Medulla oblongata (tissue), 1 donor: ENCODE measurements at regions not wholly inside any gene's neighbourhood (a gene's known extent, or its start where the extent isn't known, plus 50 kb on each side); places are given as distances from the start of the nearest gene placed in this dataset.
"Not testable (repeated sequence)": the region's sequence is repeated elsewhere in the genome, so short reads cannot be mapped to it uniquely, and the experiment has no call there.

Experiments
- DNase-seq: peaks from one replicate; pipeline ENCODE4 v3.0.0-alpha.2; 2015; ENCODE audit errors: extremely low spot score

DNA sequence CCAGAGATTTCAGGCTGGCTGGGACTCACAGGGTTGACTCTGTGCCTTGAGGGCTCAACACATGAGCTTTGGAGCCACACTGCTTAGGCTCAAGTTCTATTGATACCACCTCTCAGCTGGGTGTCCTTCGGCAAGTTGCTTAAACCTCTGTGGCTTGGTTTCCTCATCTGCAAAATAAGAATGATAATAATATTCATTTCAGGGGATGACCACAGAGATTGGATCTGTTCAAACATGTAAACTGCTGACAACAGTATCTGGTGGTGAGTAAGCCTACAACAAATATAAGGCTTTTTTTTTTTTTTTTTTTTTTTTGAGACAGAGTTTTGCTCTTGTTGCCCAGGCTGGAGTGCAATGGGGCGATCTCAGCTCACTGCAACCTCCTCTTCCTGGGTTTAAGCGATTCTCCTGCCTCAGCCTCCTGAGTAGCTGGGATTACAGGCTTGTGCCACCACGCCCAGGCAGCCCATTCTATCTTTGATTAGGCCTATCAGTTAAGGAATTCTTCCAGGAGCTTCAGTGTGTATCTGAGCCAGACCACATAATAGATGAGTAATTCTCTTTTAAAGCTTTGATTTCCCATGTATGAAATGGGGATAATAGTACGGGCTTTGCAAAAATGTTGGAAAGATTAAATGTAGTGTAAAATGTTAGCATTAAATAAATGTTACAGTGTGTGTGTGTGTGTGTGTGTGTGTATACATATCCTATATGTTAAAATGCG, 437.6 kb downstream of the PRDM2 start:
- no peak for DNase-seq

DNA sequence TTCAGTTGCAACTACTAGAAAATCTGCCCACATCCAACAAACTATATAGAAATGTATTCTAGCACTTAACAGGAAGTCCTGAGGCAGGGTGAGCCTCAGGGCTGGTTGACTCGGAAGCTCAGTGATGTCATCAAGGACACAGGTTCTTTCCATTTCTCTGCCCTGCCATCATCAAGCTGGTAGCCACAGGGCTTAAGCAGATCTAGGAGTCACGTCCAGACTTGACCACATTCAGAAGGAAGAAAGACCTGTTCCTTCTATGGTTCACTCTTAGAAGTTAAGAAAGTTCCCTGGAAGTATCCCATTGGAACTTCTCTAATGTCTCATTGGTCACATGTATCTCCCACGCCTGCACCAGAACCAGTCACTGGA, 438.1 kb downstream of the PRDM2 start:
- no peak for DNase-seq

DNA sequence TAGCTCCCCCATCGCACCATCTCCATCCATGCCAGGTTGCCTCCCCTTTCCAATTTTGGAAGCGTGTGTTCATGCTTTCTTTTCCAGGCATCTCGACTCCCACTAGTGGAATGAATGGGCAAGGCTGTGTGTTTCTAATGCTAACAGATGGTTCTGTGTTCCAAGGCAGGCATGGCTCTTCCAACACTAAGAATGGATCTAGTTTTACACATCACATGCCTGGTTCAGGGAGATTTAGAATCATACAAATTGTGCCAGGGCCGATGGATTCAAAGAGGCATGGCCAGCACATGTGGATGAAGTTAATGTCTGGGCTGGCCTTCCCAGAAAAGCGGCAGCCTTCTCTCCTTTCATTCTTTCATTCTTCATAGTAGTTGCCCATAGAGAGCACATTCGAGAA, 438.7 kb downstream of the PRDM2 start:
- no peak for DNase-seq

DNA sequence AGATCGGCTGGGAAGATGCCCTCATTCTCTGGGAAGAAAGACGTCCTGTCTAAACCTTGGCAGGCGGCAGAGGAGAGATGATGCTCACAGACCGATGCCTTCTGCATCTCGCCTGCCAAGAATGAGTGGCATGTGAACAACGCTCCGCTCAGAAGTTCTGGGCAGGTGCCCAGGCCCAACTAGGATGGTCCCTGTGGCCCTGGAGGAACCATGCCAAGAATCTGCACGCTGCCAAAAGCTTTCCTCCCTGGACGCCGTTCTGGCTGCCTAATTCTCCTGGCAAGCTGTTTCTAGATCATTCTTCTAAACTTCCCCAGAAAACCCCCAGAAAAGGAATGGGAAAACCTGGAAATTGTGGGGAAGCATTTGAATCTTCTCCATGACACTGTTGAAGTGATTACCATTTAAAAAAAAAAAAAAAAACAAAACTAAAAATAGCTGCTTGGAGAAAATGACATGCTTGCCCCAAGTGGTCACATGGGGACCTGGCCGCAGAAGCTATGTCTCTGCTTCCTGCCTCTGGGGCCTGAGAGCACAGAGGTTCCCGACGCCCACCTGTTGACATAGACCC, 440.9 kb downstream of the PRDM2 start:
- peak; percentile 68 for DNase-seq

DNA sequence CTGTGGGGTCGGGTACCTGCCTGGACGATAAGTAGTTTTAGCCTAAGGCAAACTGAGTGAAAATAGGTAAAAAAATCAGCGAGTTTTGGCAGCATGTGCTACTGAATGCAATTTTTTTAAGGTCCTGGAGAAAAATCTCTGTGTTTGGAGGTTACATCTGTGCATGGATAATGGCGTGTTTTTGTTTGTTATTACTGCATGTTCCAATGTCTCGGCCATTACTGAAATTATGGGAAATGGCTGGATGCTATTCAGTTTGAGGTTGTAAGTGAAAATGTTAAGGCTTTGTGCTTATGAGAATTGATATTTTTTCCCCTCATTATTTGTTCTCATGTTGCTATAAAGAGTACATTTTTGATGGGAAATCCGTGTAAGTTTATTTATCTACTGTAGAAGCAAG, 441.7 kb downstream of the PRDM2 start:
- no peak for DNase-seq

DNA sequence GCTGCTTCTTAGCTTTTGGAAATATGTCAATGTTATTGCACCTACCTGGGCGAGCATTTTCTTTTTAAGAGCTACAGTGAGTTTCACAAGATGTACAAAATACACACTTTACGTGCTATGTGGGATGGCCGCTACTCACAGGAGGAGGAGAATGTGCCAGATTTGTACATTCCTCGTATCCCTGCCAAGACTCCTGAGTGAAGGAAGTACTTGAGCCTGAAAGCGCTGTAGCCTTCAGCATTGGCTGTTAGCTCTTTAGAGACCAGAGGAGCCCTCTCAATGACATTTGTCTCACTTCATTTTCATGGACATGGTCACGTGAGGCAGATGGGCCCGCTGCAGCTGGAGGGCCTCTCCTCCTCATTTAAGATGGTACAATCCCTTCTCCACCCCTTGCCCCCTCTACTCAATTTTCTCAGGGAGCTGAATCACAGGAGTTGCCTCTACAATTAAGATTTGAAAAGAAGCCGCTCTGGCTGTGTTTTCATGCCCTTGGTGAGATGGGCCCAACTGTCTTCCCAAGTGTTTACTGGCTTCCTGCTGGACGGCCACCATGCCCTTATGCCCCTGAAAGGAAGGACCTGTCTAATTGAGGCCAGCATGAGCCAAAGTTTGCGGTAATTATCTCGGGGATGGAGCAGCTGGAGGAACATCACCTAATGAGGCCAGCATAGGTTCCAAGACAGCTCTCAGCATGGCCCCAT, 442.6 kb downstream of the PRDM2 start:
- peak; percentile 8 for DNase-seq

DNA sequence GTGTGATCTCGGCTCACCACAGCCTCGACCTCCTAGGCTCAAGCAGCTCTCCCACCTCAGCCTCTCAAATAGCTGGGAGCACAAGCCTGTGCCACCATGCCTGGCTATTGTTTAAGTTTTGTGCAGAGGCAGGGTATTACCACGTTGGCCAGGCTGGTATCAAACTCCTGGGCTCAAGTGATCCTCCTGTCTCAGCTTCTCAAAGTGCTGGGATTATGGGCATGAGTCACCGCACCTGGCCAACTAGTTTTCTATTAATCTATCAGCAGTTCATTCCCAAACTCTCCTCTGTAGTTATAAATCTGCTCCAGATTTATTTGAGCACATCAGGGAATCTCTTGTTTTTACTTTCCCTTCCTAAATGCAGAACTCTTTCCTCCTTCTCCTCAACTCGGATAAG, 443.8 kb downstream of the PRDM2 start:
- no peak for DNase-seq

DNA sequence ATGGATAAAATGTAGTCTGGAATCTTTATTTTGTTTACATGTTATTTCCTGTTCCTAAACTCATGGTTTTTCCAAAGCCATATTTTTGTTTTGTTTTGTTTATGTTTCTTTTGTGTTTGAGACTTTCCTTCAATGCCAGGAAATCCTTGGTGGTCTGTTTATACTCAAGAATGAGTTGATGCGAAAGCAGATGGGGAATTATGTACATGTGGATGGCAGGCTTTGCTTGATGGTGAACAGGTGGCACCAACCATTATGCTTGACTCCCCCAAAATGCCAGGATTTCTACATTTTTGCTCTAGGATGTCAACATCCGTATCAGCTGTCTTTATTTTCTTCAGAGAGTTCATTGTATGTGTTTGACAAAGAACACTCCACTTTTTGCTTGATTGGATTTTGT, 448.5 kb downstream of the PRDM2 start:
- DNase-seq = no peak

DNA sequence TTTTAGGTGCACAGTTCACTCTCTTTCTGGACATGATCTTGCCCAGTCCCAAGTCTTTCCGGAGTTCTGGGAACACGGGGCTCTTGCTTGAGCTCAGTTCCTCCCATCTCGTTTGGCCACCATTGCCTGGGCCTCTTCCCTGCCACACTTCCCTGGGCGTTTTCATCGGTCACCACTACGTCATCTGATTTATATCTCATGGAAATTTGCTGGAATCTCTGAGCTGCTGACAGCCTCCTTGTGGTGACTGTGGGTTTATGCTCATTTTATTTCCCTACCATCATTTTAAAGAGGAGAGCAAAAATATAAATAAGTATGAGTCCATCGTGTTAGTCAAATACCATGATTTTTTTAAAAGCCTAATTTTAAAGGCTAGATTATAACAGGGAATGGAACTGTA, 449.1 kb upstream of the KAZN start:
- no peak for DNase-seq

DNA sequence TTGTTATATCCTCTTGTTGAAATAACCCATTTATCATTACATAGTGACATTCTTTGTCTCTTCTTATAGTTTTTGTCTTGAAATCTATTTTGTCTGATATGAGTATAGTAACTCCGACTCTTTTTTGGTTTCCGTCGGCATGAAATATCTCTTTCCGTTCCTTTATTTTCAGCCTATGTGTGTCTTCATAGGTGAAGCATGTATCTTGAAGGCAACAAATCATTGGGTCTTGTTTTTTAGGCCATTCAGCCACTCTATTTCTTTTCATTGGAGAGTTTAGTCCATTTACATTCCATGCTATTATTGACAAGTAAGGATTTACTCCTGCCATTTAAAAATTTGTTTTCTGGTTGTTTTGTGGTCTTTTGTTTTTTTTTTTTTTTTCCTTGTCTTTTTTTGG, 441.9 kb upstream of the KAZN start:
- no peak for DNase-seq

DNA sequence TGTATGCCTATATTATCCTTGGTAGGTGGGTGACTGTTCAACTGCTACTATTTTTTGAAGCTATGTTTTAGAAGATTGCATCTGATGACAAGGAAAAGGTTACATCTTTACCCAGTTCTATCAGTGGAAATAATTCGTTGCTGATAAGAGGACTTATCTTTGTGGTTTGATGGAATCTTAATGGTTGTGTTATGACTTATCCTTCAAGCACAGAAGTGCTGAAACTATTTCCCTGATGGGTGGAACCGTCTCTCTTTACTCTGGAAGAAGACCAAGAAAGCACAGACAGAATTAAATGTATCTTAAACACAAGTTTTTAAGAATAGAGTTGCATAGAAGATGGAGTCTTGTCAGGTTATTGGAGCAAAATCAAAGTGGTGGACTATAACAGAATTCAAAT, 437.7 kb upstream of the KAZN start:
- DNase-seq = no peak

DNA sequence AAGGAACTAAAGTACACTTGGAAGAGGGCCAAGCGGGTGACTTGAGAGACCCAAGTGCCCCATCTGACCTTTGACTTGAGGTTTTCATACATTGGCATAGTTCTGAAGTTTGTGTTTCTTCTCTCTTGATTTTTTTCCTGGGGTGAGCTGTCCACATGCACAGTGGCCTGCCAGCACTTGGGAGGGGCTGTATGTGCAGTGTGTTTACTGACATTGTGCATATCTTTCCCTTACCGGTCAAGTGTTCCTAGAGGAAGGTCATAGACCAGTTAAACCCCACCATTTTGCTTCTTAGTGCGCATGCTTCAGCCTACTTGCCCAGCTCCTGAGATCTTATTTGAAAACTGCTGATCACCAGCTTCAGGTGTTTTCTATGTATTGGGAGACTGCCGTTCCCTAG, 435.2 kb upstream of the KAZN start:
- no peak for DNase-seq

DNA sequence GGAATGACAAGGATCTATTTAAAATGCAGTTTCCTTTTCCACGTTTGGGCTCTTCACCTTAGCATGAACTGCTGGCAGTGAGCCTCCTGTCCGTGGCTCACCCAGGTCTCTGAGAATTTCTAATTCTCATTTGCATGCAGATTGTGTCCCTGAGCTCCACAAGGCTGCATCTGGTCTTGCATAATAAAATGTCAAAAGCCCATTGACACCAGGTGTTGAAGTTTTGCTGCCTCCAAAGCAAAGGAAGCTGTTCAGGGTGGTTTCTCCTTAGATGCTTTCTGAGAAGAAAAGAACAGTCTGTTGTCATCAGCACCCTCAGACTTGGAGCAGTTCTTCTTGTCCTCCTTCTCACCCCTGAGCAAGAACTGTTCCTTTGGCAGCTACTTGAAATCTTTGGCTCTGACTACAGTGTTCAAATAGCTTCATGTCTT, 433.1 kb upstream of the KAZN start:
- DNase-seq = peak; percentile 17

DNA sequence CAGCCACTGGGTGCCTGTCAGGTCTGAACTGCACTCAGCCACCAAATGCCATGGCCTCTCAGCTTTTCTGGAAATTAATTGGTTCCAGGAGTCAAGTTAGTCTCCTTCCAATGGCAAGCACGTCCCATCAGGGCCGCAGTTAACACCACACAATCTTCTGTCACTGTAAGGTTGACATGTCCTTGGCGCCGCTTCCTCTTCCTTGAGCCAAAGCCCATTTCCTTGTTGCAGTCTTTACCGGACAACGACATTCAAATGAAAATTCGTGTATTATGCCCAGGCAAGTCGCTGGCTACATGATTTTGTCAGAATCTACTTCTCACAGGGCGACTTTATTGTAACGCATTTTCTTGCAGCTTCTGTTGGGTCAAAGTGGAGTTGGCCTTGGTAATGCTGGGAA, 430.6 kb upstream of the KAZN start:
- no peak for DNase-seq

DNA sequence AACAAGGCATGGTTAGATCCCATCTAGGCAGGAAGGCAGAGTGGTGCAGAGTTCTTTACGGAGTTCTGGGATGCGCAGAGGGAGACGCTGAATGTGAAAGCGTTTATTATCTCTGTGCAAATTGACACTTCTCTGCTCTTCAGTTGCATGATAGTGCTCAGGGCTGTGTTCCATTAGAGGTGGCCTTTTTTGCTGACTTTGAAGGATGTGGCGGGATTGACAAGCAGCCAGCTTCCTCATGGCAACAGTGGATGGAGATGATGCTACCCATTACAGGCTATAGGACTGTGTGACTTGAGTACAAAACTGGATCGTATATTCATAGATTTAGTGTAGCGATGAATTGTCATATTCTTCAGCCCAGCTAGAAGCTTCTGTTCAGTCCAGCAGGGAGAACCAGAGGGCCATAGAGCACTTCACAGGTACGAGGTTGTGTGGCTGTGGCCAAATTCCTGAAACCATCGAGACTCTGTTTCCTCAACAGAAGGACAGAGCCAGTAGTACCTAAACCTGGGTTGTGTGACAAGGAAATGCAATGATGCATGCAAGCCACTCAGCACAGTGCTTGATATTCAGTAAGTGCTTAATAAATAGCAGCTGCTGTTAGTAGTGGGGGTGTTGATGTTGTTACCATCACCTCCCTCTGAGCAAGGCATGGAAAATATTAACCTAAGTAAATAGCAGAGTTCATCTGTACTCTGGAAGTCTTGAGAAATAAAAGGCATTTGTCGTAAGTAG, 430.0 kb upstream of the KAZN start:
- no peak for DNase-seq

DNA sequence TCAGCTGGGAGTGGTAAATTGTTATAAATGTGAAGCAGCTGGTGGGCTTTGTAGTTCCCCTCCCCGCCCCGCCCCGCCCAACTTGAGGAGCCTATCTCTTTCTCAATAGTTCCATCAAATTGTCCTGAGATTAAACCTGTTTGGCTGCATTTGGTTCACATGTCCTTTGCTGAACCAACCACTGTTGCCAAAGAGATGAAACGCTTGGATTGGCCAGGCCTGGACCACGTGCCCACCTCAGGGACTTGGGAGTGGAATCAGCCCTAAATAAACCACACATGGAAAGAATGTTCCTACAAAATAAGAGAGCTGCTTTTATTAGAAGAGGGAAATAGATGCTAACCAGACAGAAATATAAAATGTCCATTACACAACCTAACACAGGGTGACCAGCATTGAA, 424.9 kb upstream of the KAZN start:
- DNase-seq = no peak

DNA sequence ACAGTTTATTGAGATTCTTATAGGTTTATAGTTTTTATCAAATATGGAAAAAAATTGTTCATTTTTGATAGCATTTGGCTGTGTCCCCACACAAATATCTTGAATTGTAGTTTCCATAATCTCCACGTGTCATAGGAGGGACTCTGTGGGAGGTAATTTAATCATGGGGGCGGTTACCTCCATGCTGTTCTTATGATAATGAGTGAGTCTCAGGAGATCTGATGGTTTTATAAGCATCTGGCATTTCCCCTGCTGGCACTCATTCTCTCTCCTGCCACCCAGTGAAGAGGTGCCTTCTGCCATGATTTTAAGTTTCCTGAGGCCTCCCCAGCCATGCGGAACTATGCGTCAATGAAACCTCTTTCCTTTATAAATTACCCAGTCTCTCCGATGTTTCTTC, 420.6 kb upstream of the KAZN start:
- not testable (repeated sequence) for DNase-seq

DNA sequence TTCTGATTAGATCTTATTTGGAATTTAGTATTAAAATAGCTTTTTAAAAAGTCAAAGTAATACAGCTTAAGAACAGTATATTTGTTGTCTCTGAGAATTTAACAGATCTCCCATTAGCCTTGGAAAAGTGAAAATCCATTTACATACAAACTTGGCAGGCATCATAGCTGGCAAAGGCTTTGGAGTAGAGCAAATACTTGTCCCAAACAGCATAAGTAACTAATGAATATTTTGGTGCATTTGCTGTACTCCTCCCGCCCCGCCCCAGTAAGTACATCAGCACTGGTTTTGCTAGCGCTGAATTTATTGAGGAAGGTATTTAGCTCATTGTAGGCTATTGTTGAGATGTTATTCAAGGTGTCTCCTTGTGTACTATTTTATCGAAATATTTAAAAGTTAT, 417.7 kb upstream of the KAZN start:
- DNase-seq = peak; percentile 7

DNA sequence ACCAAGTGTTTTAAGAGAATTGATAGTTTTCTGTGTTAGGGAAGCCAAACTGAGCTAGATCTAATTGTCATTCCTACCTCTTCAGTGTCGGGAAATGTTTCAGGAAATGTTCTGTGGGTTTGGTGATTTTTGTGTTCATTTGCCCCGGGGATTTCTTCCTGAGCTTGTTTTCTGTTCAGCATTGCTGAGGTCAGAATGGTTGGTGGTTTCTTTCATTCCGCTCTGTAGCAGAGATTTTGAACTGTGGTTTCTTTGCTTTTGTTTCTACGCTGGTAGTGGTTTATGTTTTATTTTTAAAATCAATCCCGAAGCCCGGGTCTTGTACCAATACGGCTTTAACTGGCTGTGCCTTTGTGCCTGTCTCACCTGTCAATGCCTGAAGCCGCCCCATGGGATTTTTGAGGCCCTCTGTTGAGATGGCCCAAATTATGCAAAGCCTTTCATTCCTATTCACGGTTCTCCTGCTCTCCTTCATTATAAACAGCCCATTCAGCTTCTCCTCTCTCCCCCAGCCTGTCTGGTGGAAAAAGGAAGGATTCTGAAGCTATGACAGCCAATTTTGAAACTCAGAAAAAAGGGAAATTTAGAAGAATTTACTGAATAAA, 417.2 kb upstream of the KAZN start:
- no peak for DNase-seq

DNA sequence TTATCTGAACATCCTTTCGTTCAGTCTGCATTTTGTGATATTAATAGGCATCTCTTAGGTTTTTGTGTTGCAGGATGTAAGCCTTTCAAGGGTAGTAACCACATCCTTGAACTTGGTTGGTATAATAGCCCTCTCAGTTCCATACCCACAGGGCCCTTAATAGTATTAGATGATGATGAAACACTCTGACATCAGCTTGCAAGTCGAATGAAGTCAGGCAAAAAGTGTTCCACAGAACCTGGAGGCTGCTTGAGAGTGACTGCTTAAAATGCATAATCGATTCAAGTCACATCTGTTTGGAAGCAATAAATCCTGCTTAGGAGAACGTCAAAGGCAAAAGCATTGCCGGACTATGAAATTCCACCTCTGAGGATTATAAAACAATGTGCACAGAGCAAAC, 415.6 kb upstream of the KAZN start:
- no peak for DNase-seq

DNA sequence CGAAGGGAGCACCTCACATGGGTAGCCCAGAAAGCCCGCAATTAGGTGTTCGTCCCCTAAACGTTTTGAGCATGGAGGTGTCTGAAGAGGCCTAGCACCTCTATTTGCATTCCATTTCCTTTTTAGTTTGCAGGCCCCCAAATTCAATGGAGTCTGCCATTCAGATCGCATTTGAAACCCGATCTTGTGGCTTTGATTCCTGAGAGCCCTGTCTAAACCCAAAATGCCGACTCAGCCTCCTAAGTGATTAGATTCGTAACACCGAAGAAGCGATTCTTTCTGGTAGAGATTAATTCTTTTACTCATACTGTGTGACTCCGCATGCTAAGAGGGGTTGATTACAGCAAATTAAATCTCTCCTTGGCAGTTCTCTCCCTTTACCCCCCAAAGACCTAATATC, 415.2 kb upstream of the KAZN start:
- DNase-seq = no peak

DNA sequence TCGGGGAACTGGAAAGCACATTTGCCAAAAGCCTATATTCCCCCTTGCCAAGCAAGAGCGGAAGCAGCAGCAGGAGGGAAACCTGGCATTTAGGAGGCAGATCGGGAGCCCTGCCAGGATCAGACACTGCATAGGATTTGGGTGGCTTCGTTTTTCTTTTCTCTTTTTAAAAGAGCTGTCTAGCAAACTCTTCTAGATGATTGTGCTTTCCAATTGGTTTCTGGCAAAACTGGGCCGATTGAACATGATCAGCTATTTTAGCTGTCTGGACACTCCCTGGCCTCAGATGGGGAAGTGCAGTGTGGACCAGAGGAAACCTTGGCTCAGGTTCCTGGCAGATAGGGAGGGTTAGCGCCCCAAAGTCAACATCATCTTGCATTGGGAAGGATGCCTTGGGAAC, 414.0 kb upstream of the KAZN start:
- no peak for DNase-seq
